GM21717 (cell line): ENCODE measurements at regions not wholly inside any gene's neighbourhood (a gene's known extent, or its start where the extent isn't known, plus 50 kb on each side); places are given as distances from the start of the nearest gene placed in this dataset.

ENCODE experiments used
- ATAC-seq: cut with Tn5 transposase; IDR thresholded peaks from one replicate; pipeline ENCODE4 v1.9.1; 2021; ENCODE audit warnings: mild to moderate bottlenecking, moderate library complexity; ENCODE audit not compliant: unreplicated experiment

GRCh38 chr7:16065939-16066338, 355.4 kb downstream of the CRPPA start:
- no peak for ATAC-seq

DNA sequence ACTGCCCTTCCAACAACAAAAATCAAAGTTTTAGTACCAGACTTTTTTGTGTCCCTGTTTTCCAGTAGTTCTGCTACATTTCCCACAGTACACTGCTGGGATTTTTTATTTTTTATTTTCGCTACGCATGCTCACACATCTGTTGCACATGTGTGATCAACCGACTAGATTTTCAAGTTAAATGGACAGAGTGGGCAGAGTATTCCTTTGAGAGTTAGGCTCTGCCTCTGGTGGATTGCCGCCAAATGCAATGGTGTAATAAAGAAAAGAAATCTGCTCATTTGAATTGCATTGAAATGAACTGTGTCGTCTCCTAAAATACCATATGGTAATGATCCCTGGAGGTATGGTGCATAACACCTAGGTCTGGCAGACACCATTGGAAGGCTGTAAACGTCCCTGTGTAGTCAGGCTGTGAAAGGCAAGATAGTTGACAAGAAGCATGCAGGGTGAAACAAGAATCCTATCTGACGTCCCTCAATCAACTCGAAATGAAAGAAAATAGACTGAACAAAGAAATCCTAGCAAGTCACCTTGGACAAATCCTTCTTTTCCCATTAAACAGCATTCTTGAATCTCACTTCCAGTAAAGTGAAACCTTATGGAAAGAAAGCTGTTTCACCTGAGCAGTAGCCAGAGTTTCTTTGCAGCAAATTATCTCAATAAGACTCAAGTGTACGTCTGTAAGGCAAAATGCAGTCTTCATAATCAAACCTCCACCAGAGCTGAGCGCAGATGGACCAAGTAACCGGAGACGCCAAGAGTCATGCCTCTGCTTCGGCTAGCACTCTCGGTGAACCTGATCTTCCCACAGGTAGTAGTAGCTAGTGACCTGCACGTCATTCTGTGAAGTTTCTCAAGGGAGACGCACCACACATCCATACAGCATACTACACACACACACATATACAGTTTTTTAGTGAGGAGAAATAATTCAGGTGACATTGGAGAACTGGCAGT, 357.3 kb downstream of the CRPPA start:
- ATAC-seq: no peak

GRCh38 chr7:16063221-16063620, 358.1 kb downstream of the CRPPA start:
- ATAC-seq: no peak

GRCh38 chr7:16062269-16062668, 359.1 kb downstream of the CRPPA start:
- ATAC-seq: no peak

DNA sequence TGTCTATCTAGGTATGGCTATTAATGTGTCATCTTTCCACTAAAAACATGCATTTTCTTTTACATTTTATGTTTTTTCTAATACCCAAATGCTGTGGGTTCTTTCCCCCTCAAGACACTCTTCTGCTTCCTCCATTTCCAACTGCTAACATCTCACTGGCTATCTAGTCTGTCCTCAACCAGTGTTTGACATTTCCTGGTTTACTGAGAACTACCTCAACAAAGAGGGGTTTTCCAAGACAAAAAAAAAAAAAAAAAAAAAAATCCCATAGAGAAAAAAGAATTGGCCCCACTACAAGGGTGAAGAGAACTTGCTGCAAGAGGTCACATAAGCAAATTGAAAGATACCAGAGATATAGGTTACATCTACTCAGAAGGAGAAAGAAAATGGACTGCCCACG, 359.7 kb downstream of the CRPPA start:
- ATAC-seq: peak; percentile 52

DNA sequence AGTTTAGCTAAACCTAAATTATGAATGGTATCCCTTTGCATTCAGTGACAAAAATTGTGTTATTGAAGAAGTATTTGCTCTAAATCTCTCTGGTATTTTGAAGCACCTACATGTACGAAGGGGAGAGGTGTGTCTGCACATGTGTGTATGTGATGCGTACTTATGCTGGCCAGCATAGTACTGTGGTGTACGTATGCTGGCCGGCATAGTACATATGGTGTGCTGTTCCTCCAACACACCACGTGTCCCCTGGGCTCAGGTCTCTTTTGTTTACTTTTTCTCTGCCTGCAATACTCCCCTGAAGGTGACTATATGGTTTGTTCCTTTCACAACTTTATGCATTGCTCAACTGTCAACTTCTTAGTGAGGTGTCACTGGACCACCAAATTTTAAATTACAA, 360.3 kb downstream of the CRPPA start:
- no peak for ATAC-seq

GRCh38 chr7:16060502-16060901, 360.8 kb downstream of the CRPPA start:
- ATAC-seq: no peak

GRCh38 chr7:16055263-16055976, 365.9 kb downstream of the CRPPA start:
- ATAC-seq: peak; percentile 88

GRCh38 chr7:16051561-16052255, 365.2 kb upstream of the MEOX2 start:
- no peak for ATAC-seq

- no peak for ATAC-seq
Observed at GRCh38 chr7:16046041-16046440, 359.6 kb upstream of the MEOX2 start.

DNA sequence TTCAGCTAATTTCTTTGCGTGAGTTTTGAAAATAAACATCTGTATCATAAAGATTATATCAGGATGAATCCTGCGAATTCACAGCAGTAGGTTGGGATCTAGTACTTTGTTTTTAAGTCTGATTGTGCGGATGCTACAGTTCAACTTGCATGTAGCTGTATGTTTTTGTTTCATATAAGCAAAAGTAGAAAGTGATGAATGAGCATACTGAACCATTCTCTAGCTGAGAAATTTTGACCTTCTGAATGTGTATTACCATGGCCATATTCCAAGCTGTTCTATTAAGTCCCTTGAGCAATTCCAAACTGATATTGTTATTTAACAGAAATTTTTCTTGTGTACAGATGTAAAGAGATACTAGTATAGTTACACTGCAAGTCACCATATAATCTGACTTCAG, 358.8 kb upstream of the MEOX2 start:
- no peak for ATAC-seq

GRCh38 chr7:16044645-16045044, 358.2 kb upstream of the MEOX2 start:
- ATAC-seq: no peak

GRCh38 chr7:16040346-16040745, 353.9 kb upstream of the MEOX2 start:
- no peak for ATAC-seq

GRCh38 chr7:16038906-16039305, 352.4 kb upstream of the MEOX2 start:
- no peak for ATAC-seq

DNA sequence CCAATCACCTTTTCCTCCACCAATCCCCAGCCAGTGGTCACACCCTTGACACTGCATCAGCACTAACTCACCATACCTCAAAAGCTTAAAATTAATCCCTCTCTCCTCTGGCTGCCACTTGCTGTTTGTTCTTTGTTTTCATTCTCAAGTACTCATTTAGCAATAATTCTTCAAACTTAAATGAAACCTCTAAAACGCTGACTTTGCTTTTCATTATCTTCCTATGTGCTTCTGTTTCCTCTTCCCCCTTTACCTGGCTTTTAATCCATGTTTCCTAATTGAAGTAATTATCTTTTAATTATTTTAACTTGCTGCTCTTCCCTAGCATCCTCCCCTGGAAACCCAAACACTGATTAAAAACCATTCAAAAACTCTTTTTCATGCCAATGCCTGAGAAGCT, 348.9 kb upstream of the MEOX2 start:
- ATAC-seq: no peak

- no peak for ATAC-seq
Observed at GRCh38 chr7:16034866-16035265, 348.4 kb upstream of the MEOX2 start.

DNA sequence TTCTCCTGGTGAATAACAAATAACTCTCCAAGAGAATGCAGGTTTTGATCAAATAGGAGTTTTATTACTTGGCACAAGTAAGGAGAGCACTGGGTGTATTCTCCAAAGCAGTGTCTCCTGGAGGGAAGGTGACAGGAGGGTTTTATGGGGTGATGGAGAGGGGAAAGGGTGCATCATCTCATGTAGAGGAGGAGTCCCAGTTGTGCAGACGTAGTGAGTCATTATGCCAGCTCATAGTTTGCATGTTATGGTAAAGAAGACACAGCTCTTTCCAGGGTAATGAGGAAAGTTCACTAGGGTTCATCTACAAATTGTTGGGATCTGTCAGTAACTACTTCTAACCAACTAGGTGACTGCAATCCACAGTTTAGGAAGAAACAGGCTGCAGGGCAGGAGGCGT, 347.9 kb upstream of the MEOX2 start:
- ATAC-seq: no peak

DNA sequence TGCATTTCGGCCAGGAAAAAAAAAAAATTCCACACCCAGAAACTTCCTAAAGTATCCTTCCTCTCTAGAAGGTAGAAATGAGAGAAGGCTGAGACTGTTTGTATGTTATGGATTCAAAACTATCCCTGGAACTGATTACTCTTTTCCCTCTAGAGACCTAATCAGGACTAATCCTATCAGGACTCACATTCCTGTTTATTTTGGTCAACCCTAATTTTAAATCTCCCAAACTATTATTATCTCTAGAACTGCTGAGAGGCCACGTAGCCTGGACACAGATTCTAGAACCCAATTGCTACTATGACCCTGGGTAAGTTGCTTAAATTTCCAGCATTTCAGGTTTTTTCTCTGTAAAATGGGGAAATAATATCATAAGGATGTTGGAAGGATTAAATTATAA, 346.8 kb upstream of the MEOX2 start:
- no peak for ATAC-seq

GRCh38 chr7:16028636-16029035, 342.2 kb upstream of the MEOX2 start:
- ATAC-seq: no peak

DNA sequence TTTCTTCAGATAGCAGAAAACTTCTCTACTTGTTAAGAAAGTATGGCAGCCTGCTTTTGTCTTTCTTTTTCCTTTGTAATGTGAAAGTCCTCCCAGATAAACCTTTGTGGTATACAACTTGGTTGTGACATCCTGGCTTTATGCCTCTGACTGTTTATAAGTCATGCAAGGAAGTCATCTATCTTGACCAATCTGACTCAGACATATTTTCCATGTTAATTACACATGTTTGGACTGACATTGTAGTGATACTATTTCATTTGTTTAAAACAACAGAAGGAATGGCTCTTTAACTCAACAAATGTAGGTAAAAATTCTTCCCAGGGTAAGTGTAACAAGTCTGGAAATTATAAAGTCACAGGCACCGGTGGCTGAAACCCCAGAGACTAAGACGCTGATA, 341.6 kb upstream of the MEOX2 start:
- no peak for ATAC-seq

- no peak for ATAC-seq
Observed at GRCh38 chr7:16027396-16027795, 340.9 kb upstream of the MEOX2 start.
